Spleen (tissue), 11 donors: ENCODE measurements at regions not wholly inside any gene's neighbourhood (a gene's known extent, or its start where the extent isn't known, plus 50 kb on each side); places are given as distances from the start of the nearest gene placed in this dataset.

Experiments
- DNase-seq: peaks from one replicate; pipeline ENCODE4 v3.0.0-alpha.2; 2020
- H3K27ac ChIP-seq, 8 donors: fragments of 200-600 bp; sonication (generic) in 7 of 8; 1 replicate in 4 of 8; 2 replicates in 4 of 8; pipeline versions ENCODE4 v1.5.0 to v1.8.0; 2016 to 2021; ENCODE audit warnings: inconsistent platforms in 4 of 8, mild to moderate bottlenecking in 4 of 8, moderate library complexity in 1 of 8
- H3K27me3 ChIP-seq, 7 donors: fragments of 200-600 bp; sonication (generic) in 6 of 7; replicated peaks in 1 of 7; 1 replicate in 4 of 7; 2 replicates in 3 of 7; pipeline versions ENCODE4 v1.5.0 to v1.8.0; 2016 to 2021; ENCODE audit warnings: inconsistent platforms in 3 of 7, mild to moderate bottlenecking in 1 of 7
- H3K36me3 ChIP-seq, 6 donors: fragments of 200-600 bp; sonication (generic) in 5 of 6; 1 replicate in 4 of 6; 2 replicates in 2 of 6; pipeline versions ENCODE4 v1.5.0 to v1.8.0; 2016 to 2021; ENCODE audit warnings: inconsistent platforms in 2 of 6
- H3K4me1 ChIP-seq, 6 donors: fragments of 200-600 bp; sonication (generic) in 5 of 6; 1 replicate in 3 of 6; 2 replicates in 3 of 6; pipeline versions ENCODE4 v1.5.0 to v1.8.0; 2016 to 2021; ENCODE audit warnings: inconsistent platforms in 3 of 6
- H3K4me3 ChIP-seq, 8 donors: fragments of 200-600 bp; sonication (generic) in 7 of 8; 1 replicate in 4 of 8; 2 replicates in 4 of 8; pipeline versions ENCODE4 v1.5.0 to v1.8.0; 2016 to 2021; ENCODE audit warnings: inconsistent platforms in 4 of 8, mild to moderate bottlenecking in 4 of 8, moderate library complexity in 2 of 8
- H3K9me3 ChIP-seq, 8 donors: fragments of 200-600 bp; sonication (generic) in 7 of 8; 1 replicate in 4 of 8; 2 replicates in 4 of 8; pipeline versions ENCODE4 v1.5.0 to v1.8.0; 2016 to 2021; ENCODE audit warnings: inconsistent platforms in 4 of 8
- CTCF ChIP-seq, 11 experiments: fragments of 200-600 bp in 7 of 11; fragments of 450-650 bp in 4 of 11; sonication (generic) in 4 of 11; IDR thresholded peaks in 8 of 11; conservative IDR thresholded peaks in 3 of 11; 1 replicate in 7 of 11; 2 replicates in 4 of 11; pipeline versions ENCODE4 v1.4.0 to v1.8.0; 2016 to 2021; ENCODE audit warnings: antibody characterized with exemption in 11 of 11, inconsistent platforms in 4 of 11, mild to moderate bottlenecking in 1 of 11
- POLR2A ChIP-seq, 3 donors: fragments of 450-650 bp; IDR thresholded peaks; one replicate each; pipeline ENCODE4 v1.5.1; 2017; ENCODE audit warnings: antibody characterized with exemption in 3 of 3, mild to moderate bottlenecking in 1 of 3
- POLR2AphosphoS5 ChIP-seq, 3 donors: sonication (generic); formaldehyde crosslinking; IDR thresholded peaks; one replicate each; pipeline ENCODE4 v1.5.1; 2017; ENCODE audit warnings: antibody characterized with exemption in 3 of 3
- WGBS, 5 donors: extraction: QIAGEN DNeasy Blood & Tissue Kit in 3 of 5; methylation state at CpG; one replicate each; pipeline versions ENCODE4 v1.1.5 to v1.1.7; 2013 to 2018; 5-methylcytosine and 5-hydroxymethylcytosine counted together
- intact Hi-C: fragments of 100-400 bp; cut with DNase I; formaldehyde crosslinking; loops from one replicate; pipeline ENCODE4 v1.15.0; 2023; ENCODE audit warnings: low total_unique reads
- donor health status: healthy with polysubstance abuse.
- donor health status: DM: no; HTN: no; CAD: no; lungs with moderate emphysema.
- donor health status: DM: no; HTN: no; CAD: no.
- donor health status: Bipolar disorder and iron deficiency.
- donor health status: healthy.
- donor health status: DM: no; HTN: no; CAD: no.
- donor health status: DM: yes; HTN: yes; CAD: no.

DNA sequence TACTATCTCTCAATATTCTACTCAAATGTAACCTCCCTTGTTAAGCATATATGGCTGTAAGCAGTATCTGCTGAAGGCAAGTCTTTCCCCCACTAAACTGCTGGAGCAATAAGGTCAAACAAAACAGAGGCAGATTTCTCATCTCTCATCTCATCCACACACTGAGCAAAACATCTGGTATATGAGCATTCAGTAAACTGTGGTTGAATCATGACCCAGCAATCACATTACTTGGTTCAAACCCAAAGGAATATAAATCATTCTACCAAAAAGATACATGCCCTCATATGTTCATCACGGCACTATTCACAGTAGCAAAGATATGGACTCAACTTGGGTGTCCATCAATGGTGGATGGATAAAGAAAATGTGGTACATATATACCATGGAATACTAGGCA is 344.4 kb downstream of the SUCLA2 start:
- Histone ChIP-seq H3K4me3 (no peak overlapping the region), H3K27me3 (no peaks in the 10 kb centered on the region), H3K4me1 (no peaks in the 10 kb centered on the region), H3K9me3 (peaks cover 0 to 4% (median 0%) of the 10 kb centered on the region in 8 donors), H3K36me3 (no peaks in the 10 kb centered on the region), H3K27ac (no peak overlapping the region)
- WGBS, 5 donors = 60 to 89% (median 70%) methylated on average over 1 of the region's 1 CpG
- DNase-seq = no peak
- no peak for TF ChIP-seq CTCF (IDR thresholded peaks at IDR 0.05 in 8 of 11, conservative IDR thresholded peaks at IDR 0.05 in 3 of 11)
- no peak for TF ChIP-seq POLR2AphosphoS5 (IDR thresholded peaks at IDR 0.05)
- no peak for TF ChIP-seq POLR2A (IDR thresholded peaks at IDR 0.05)
- intact Hi-C loops = no loop called here

GRCh38 chr13:47650209-47650608 is 350.9 kb downstream of the SUCLA2 start:
- Histone ChIP-seq H3K4me1 (no peaks in the 10 kb centered on the region), H3K36me3 (no peaks in the 10 kb centered on the region), H3K27ac (no peak overlapping the region), H3K9me3 (no peaks in the 10 kb centered on the region), H3K4me3 (no peak overlapping the region), H3K27me3 (no peaks in the 10 kb centered on the region)
- TF ChIP-seq POLR2AphosphoS5 (IDR thresholded peaks at IDR 0.05) = no peak
- no peak for DNase-seq
- intact Hi-C loops = no loop called here

DNA sequence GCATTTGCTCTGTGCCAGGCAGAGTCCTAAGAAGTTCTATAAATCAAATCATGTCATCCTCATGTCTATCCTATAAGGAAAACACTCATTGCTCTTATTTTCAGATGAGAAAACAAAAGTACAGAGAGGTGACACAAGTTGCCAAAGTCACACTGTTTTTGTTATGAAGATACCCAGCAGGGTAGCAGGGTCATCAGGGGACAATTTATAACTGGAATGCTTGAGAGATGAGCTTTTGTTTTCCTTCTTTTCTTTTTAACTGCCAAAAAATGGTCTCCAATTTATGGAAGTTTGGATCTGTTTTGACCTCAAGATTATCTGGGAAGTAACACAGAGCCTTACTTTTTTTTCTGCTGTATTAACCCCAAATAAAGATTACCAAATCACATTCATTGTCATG is 354.1 kb downstream of the SUCLA2 start:
- H3K27ac ChIP-seq = no peak overlapping the region
- intact Hi-C loops = no loop called here

DNA sequence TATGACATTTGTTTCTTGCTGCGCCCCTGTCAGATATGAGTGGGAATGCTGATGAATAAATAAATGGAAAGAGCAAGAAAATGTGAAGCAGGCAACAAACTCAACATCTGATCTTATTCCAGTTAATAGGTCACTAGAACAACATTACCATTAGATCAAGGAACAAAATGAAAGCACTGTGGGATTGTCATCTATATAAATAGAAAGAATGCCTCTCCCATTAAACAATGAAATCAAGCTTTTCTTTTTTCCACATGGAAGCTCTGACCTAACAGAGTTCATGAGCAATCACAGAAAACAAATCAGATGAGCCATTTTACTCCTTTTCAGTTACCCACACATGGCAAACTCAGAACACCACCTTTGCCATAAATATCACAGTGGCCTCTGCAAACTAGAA is 354.8 kb downstream of the SUCLA2 start:
- TF ChIP-seq POLR2AphosphoS5 (IDR thresholded peaks at IDR 0.05) (no peak), CTCF (IDR thresholded peaks at IDR 0.05 in 8 of 11, conservative IDR thresholded peaks at IDR 0.05 in 3 of 11) (no peak), POLR2A (IDR thresholded peaks at IDR 0.05) (no peak)
- intact Hi-C loops = no loop called here
- DNase-seq = no peak
- no peaks in the 10 kb centered on the region for H3K27me3 ChIP-seq
- H3K9me3 ChIP-seq = no peaks in the 10 kb centered on the region
- H3K27ac ChIP-seq = no peak overlapping the region
- H3K36me3 ChIP-seq = no peaks in the 10 kb centered on the region
- no peaks in the 10 kb centered on the region for H3K4me1 ChIP-seq
- no peak overlapping the region for H3K4me3 ChIP-seq
- 80 to 93% (median 82%) methylated on average over 1 of the region's 1 CpG for WGBS, 5 donors

More for the DNA sequence above, 354.1 kb downstream of the SUCLA2 start:
- no peak overlapping the region for H3K4me3 ChIP-seq
- TF ChIP-seq POLR2A (IDR thresholded peaks at IDR 0.05) = no peak
- no peak for TF ChIP-seq POLR2AphosphoS5 (IDR thresholded peaks at IDR 0.05)
- TF ChIP-seq CTCF (IDR thresholded peaks at IDR 0.05 in 8 of 11, conservative IDR thresholded peaks at IDR 0.05 in 3 of 11) = no peak
- no peaks in the 10 kb centered on the region for H3K27me3 ChIP-seq
- no peak for DNase-seq
- no peaks in the 10 kb centered on the region for H3K9me3 ChIP-seq
- no peaks in the 10 kb centered on the region for H3K4me1 ChIP-seq
- H3K36me3 ChIP-seq = no peaks in the 10 kb centered on the region

DNA sequence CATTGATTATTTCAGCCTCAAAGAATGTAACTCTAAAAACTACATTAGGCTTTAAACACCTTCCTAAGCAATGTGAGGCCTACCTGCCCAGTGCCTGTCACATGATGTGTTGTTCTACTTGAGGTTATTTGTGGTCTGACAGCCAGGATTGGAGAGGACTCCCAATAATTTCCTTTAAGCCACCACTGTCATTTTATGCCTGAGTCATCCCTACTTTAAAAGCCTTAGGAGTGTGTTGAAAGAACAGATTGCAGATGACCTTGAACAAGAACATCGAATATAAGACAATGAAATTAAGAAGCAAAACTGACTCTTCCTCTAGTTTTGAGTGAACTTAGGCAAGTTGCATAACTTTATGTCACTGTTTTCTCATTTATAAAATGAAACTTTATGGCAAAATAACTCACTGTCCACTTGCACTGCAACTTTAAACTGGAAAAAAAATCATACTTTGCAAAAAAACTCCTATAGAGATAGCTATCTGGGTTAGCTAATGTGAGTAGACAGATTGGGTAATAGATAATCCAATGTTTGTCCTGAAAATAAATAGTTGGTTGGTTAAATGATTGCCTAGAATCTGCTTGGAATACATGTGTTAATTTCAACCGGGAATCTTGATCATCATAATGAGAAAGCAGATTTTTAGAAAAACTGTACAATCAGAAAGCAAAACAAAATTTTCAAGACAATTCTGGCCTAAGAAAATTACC is 361.2 kb downstream of the SUCLA2 start:
- Histone ChIP-seq H3K27me3 (no peaks in the 10 kb centered on the region), H3K9me3 (peaks cover 0 to 18% (median 3%) of the 10 kb centered on the region in 8 donors), H3K4me3 (no peak overlapping the region), H3K36me3 (no peaks in the 10 kb centered on the region), H3K27ac (no peak overlapping the region), H3K4me1 (no peaks in the 10 kb centered on the region)
- intact Hi-C loops = no loop called here
- 69 to 90% (median 77%) methylated on average over 2 of the region's 2 CpGs for WGBS, 5 donors
- DNase-seq = no peak
- TF ChIP-seq POLR2AphosphoS5 (IDR thresholded peaks at IDR 0.05) (no peak), POLR2A (IDR thresholded peaks at IDR 0.05) (no peak), CTCF (IDR thresholded peaks at IDR 0.05 in 8 of 11, conservative IDR thresholded peaks at IDR 0.05 in 3 of 11) (no peak)
